ENCODE measurements at regions not wholly inside any gene's neighbourhood (a gene's known extent, or its start where the extent isn't known, plus 50 kb on each side); places are given as distances from the start of the nearest gene placed in this dataset.
A peak's percentile ranks its signal among the peaks of the same experiment; 100 is the strongest.

- H3K9me3 ChIP-seq: no peaks in the 10 kb centered on the region
- no peak overlapping the region for H3K4me3 ChIP-seq
- TF ChIP-seq CTCF (IDR thresholded peaks at IDR 0.05): peak; percentile 58 to 71
- no peak for TF ChIP-seq POLR2A (IDR thresholded peaks at IDR 0.05)
- no peak for DNase-seq (ENCODE audit: low spot score in 2 of 2)
- 18% methylated on average over 6 of the region's 6 CpGs for WGBS
- peaks cover 5% of the 10 kb centered on the region for H3K4me1 ChIP-seq
- H3K27me3 ChIP-seq: peaks cover 7% of the 10 kb centered on the region
- H3K27ac ChIP-seq: no peak overlapping the region
- no peaks in the 10 kb centered on the region for H3K36me3 ChIP-seq
Observed at GRCh38 chr15:57861034-57861638, 154.6 kb downstream of the POLR2M start.

GRCh38 chr15:57861815-57862586, 155.5 kb downstream of the POLR2M start:
- 60% methylated on average over 6 of the region's 6 CpGs for WGBS
- no peak for DNase-seq (ENCODE audit: low spot score in 2 of 2)
- H3K9me3 ChIP-seq: no peaks in the 10 kb centered on the region
- no peak overlapping the region for H3K4me3 ChIP-seq
- H3K36me3 ChIP-seq: no peaks in the 10 kb centered on the region
- no peak overlapping the region for H3K27ac ChIP-seq
- H3K27me3 ChIP-seq: peaks cover 7% of the 10 kb centered on the region
- TF ChIP-seq CTCF (IDR thresholded peaks at IDR 0.05) (no peak), POLR2AphosphoS5 (IDR thresholded peaks at IDR 0.05) (no peak), POLR2A (IDR thresholded peaks at IDR 0.05) (no peak), EP300 (IDR thresholded peaks at IDR 0.05) (no peak)
- H3K4me1 ChIP-seq: peaks cover 5% of the 10 kb centered on the region

- Histone ChIP-seq H3K4me1 (peaks cover 5% of the 10 kb centered on the region), H3K4me3 (no peak overlapping the region), H3K9me3 (no peaks in the 10 kb centered on the region), H3K27me3 (peaks cover 12% of the 10 kb centered on the region), H3K36me3 (no peaks in the 10 kb centered on the region), H3K27ac (no peak overlapping the region)
- WGBS: 82% methylated on average over 6 of the region's 6 CpGs
- no peak for DNase-seq (ENCODE audit: low spot score in 2 of 2)
- TF ChIP-seq CTCF (IDR thresholded peaks at IDR 0.05) (no peak), POLR2A (IDR thresholded peaks at IDR 0.05) (no peak), EP300 (IDR thresholded peaks at IDR 0.05) (no peak), POLR2AphosphoS5 (IDR thresholded peaks at IDR 0.05) (no peak)
Observed at GRCh38 chr15:57862761-57863160, 156.2 kb downstream of the POLR2M start.

- Histone ChIP-seq H3K9me3 (no peaks in the 10 kb centered on the region), H3K4me3 (no peak overlapping the region), H3K27ac (no peak overlapping the region), H3K4me1 (peaks cover 5% of the 10 kb centered on the region), H3K36me3 (no peaks in the 10 kb centered on the region), H3K27me3 (peaks cover 31% of the 10 kb centered on the region)
- WGBS: 96% methylated on average over 3 of the region's 3 CpGs
- DNase-seq (ENCODE audit: low spot score in 2 of 2): no peak
- TF ChIP-seq EP300 (IDR thresholded peaks at IDR 0.05) (no peak), POLR2AphosphoS5 (IDR thresholded peaks at IDR 0.05) (no peak), CTCF (IDR thresholded peaks at IDR 0.05) (peak; percentile 19 to 26), POLR2A (IDR thresholded peaks at IDR 0.05) (no peak)
Observed at GRCh38 chr15:57865294-57865693, 158.8 kb downstream of the POLR2M start.

GRCh38 chr15:57866149-57866736, 159.7 kb downstream of the POLR2M start:
- Histone ChIP-seq H3K4me1 (peaks cover 4% of the 10 kb centered on the region), H3K27ac (no peak overlapping the region), H3K36me3 (no peaks in the 10 kb centered on the region), H3K27me3 (peaks cover 34% of the 10 kb centered on the region), H3K9me3 (no peaks in the 10 kb centered on the region), H3K4me3 (no peak overlapping the region)
- TF ChIP-seq EP300 (IDR thresholded peaks at IDR 0.05): no peak
- peak; percentile 29 to 64 for TF ChIP-seq CTCF (IDR thresholded peaks at IDR 0.05)
- DNase-seq (ENCODE audit: low spot score in 2 of 2): no peak
- WGBS: 54% methylated on average over 7 of the region's 7 CpGs
